DND-41 (cell line): ENCODE measurements at regions not wholly inside any gene's neighbourhood (a gene's known extent, or its start where the extent isn't known, plus 50 kb on each side); places are given as distances from the start of the nearest gene placed in this dataset.
"Not testable (repeated sequence)": the region's sequence is repeated elsewhere in the genome, so short reads cannot be mapped to it uniquely, and the experiment has no call there.

Source experiments
- ATAC-seq: fragments of 200-7000 bp; cut with Tn5 transposase; 3 replicates; pipeline ENCODE4 v1.9.1; 2021; ENCODE audit warnings: low read depth; ENCODE audit not compliant: insufficient read depth
- DNase-seq: peaks from one replicate; pipeline ENCODE4 v3.0.0-alpha.2; 2020
- H2AFZ ChIP-seq: 2 replicates; pipeline ENCODE4 v1.6.0; 2012; ENCODE audit warnings: low read depth, low read length
- H3K27ac ChIP-seq: 2 replicates; pipeline ENCODE4 v1.5.1; 2012; ENCODE audit warnings: low read length, inconsistent platforms
- H3K27me3 ChIP-seq: fragments of 200-600 bp; sonication (generic); 2 replicates; pipeline ENCODE4 v1.6.0; 2012; ENCODE audit warnings: low read length, mild to moderate bottlenecking, inconsistent platforms; ENCODE audit not compliant: insufficient read depth, poor library complexity
- H3K36me3 ChIP-seq: 2 replicates; pipeline ENCODE4 v1.5.1; 2012; ENCODE audit warnings: low read length, inconsistent platforms; ENCODE audit not compliant: insufficient read depth
- H3K4me1 ChIP-seq: 2 replicates; pipeline ENCODE4 v1.5.1; 2012; ENCODE audit warnings: mild to moderate bottlenecking, low read length; ENCODE audit not compliant: insufficient read depth
- H3K4me2 ChIP-seq: 2 replicates; pipeline ENCODE4 v1.6.0; 2012; ENCODE audit warnings: mild to moderate bottlenecking, moderate library complexity, low read length, inconsistent platforms; ENCODE audit not compliant: insufficient read depth
- H3K4me3 ChIP-seq, 2 experiments: fragments of 200-600 bp in 1 of 2; shearing (Covaris generic) in 1 of 2; 2 replicates each; pipeline ENCODE4 v1.5.1; 2012 to 2016; ENCODE audit warnings: inconsistent platforms in 2 of 2, low read length in 2 of 2, mild to moderate bottlenecking in 2 of 2, low read depth in 1 of 2, moderate library complexity in 1 of 2
- H3K79me2 ChIP-seq: 2 replicates; pipeline ENCODE4 v1.6.0; 2012; ENCODE audit warnings: low read length, inconsistent platforms; ENCODE audit not compliant: insufficient read depth
- H3K9ac ChIP-seq: 2 replicates; pipeline ENCODE4 v1.6.0; 2012; ENCODE audit warnings: low read depth, mild to moderate bottlenecking, inconsistent platforms, low read length, moderate library complexity
- H3K9me3 ChIP-seq: 2 replicates; pipeline ENCODE4 v1.5.1; 2012; ENCODE audit warnings: low read length, moderate library complexity, mild to moderate bottlenecking, inconsistent platforms; ENCODE audit not compliant: insufficient read depth, severe bottlenecking
- H4K20me1 ChIP-seq: 2 replicates; pipeline ENCODE4 v1.6.0; 2012; ENCODE audit warnings: low read length; ENCODE audit not compliant: insufficient read depth
- CTCF ChIP-seq: IDR thresholded peaks from 2 replicates; pipeline ENCODE4 v1.5.1; 2012; ENCODE audit warnings: borderline replicate concordance, low read length, moderate library complexity, mild to moderate bottlenecking; ENCODE audit not compliant: poor library complexity, severe bottlenecking; ENCODE audit errors: extremely low read depth
- EZH2 ChIP-seq: IDR thresholded peaks from 3 replicates; pipeline ENCODE4 v1.6.1; 2012; ENCODE audit warnings: borderline replicate concordance, low read depth, mild to moderate bottlenecking, moderate library complexity, low read length, inconsistent platforms; ENCODE audit not compliant: severe bottlenecking

GRCh38 chr3:177705976-177706823 is 508.9 kb upstream of the TBL1XR1 start:
- no peak overlapping the region for H2AFZ ChIP-seq
- no peaks in the 10 kb centered on the region for H4K20me1 ChIP-seq
- no peaks in the 10 kb centered on the region for H3K9me3 ChIP-seq
- H3K27ac ChIP-seq: no peak overlapping the region
- no peak overlapping the region for H3K4me2 ChIP-seq
- H3K27me3 ChIP-seq: no peaks in the 10 kb centered on the region
- H3K4me1 ChIP-seq: peaks cover 8% of the 10 kb centered on the region; the same call in 1 of the 2 replicates
- TF ChIP-seq EZH2: no peak
- TF ChIP-seq CTCF: no peak
- H3K36me3 ChIP-seq: no peaks in the 10 kb centered on the region
- peak; percentile 81 for ATAC-seq
- no peak overlapping the region for H3K9ac ChIP-seq
- no peaks in the 10 kb centered on the region for H3K79me2 ChIP-seq
- H3K4me3 ChIP-seq: no peak overlapping the region
- DNase-seq: peak; percentile 32

- H3K9me3 ChIP-seq, H3K4me2 ChIP-seq, H3K36me3 ChIP-seq, DNase-seq, ATAC-seq, H3K4me3 ChIP-seq, H3K79me2 ChIP-seq, H4K20me1 ChIP-seq, H3K27ac ChIP-seq, H2AFZ ChIP-seq, H3K9ac ChIP-seq, H3K27me3 ChIP-seq, H3K4me1 ChIP-seq: not testable (repeated sequence)
These were observed 512.2 kb upstream of the TBL1XR1 start for GRCh38 chr3:177709470-177709869.

GRCh38 chr3:177710506-177710905 is 513.2 kb upstream of the TBL1XR1 start:
- H3K4me1 ChIP-seq: peaks cover 8% of the 10 kb centered on the region
- no peaks in the 10 kb centered on the region for H3K36me3 ChIP-seq
- ATAC-seq: no peak
- TF ChIP-seq CTCF (no peak), EZH2 (no peak)
- DNase-seq: no peak
- no peaks in the 10 kb centered on the region for H3K79me2 ChIP-seq
- H3K27ac ChIP-seq: no peak overlapping the region
- no peak overlapping the region for H3K4me3 ChIP-seq
- no peaks in the 10 kb centered on the region for H4K20me1 ChIP-seq
- no peak overlapping the region for H3K4me2 ChIP-seq
- no peaks in the 10 kb centered on the region for H3K27me3 ChIP-seq
- H3K9ac ChIP-seq: no peak overlapping the region
- H3K9me3 ChIP-seq: no peaks in the 10 kb centered on the region
- no peak overlapping the region for H2AFZ ChIP-seq

DNA sequence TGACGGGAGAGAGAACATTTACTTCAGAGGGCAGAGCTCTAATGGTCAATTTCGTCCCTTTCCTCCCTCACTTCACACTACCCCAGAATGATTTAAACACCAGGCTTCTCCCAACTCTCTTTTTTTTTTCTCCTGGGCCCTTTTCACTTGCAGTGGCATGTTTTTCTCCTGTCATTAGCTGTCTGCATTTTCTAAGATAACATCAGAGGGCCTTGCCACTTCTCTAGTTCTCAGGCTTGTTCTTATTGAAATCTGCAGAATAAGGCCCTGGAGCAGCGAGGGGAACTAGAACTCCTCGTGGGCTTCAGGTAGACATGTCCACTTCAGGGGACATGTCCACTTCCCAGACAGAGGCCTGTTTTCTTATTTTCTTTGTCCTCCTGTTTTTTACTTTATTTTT is 514.4 kb upstream of the TBL1XR1 start:
- H3K79me2 ChIP-seq: no peaks in the 10 kb centered on the region
- H3K27me3 ChIP-seq: no peaks in the 10 kb centered on the region
- no peaks in the 10 kb centered on the region for H3K36me3 ChIP-seq
- no peak overlapping the region for H3K27ac ChIP-seq
- no peak overlapping the region for H2AFZ ChIP-seq
- TF ChIP-seq EZH2: no peak
- no peak for TF ChIP-seq CTCF
- H3K4me3 ChIP-seq: no peak overlapping the region
- no peak for ATAC-seq
- DNase-seq: no peak
- no peaks in the 10 kb centered on the region for H3K9me3 ChIP-seq
- no peaks in the 10 kb centered on the region for H4K20me1 ChIP-seq
- no peak overlapping the region for H3K4me2 ChIP-seq
- no peaks in the 10 kb centered on the region; the same call in 1 of the 2 replicates for H3K4me1 ChIP-seq
- H3K9ac ChIP-seq: no peak overlapping the region
